GM12892 (cell line): ENCODE measurements at regions not wholly inside any gene's neighbourhood (a gene's known extent, or its start where the extent isn't known, plus 50 kb on each side); places are given as distances from the start of the nearest gene placed in this dataset.

ENCODE experiments used
- POLR2A ChIP-seq: IDR thresholded peaks from 2 replicates; pipeline ENCODE4 v1.6.1; 2011; ENCODE audit warnings: low read depth, low read length, control low read depth
- TAF1 ChIP-seq: IDR thresholded peaks from 2 replicates; pipeline ENCODE4 v1.6.1; 2011; ENCODE audit warnings: low read depth, mild to moderate bottlenecking, control low read depth, low read length, borderline replicate concordance

GRCh38 chr13:22152751-22153150 is 481.9 kb downstream of the FGF9 start:
- TF ChIP-seq TAF1 (no peak), POLR2A (no peak)
